CD4-positive, alpha-beta T cell treated with Interleukin-4 for 4 hours (primary cell): ENCODE measurements at regions not wholly inside any gene's neighbourhood (a gene's known extent, or its start where the extent isn't known, plus 50 kb on each side); places are given as distances from the start of the nearest gene placed in this dataset.

Experiments used
- DNase-seq: peaks from one replicate; pipeline ENCODE4 v3.0.0-alpha.2; 2020

GRCh38 chr11:45472716-45473317, 186.7 kb upstream of the SYT13 start:
- no peak for DNase-seq

- DNase-seq = no peak
These were observed 185.1 kb upstream of the SYT13 start for GRCh38 chr11:45471266-45471665.

- DNase-seq = no peak
These were observed 184.6 kb upstream of the SYT13 start for GRCh38 chr11:45470794-45471167.

- DNase-seq = no peak
These were observed 184.1 kb upstream of the SYT13 start for GRCh38 chr11:45470151-45470793.

GRCh38 chr11:45468267-45468856, 182.2 kb upstream of the SYT13 start:
- DNase-seq = no peak

- DNase-seq = no peak
These were observed 177.4 kb upstream of the SYT13 start for GRCh38 chr11:45463541-45463940.

GRCh38 chr11:45461514-45461913, 175.4 kb upstream of the SYT13 start:
- no peak for DNase-seq

GRCh38 chr11:45459491-45459890, 173.3 kb upstream of the SYT13 start:
- no peak for DNase-seq

- no peak for DNase-seq
These were observed 172.1 kb upstream of the SYT13 start for GRCh38 chr11:45458269-45458668.

- DNase-seq = no peak
These were observed 171.5 kb upstream of the SYT13 start for GRCh38 chr11:45457649-45458048.

GRCh38 chr11:45456686-45457085, 170.5 kb upstream of the SYT13 start:
- DNase-seq = no peak

- DNase-seq = no peak
These were observed 169.4 kb upstream of the SYT13 start for GRCh38 chr11:45455536-45455935.

- no peak for DNase-seq
These were observed 168.8 kb upstream of the SYT13 start for GRCh38 chr11:45454917-45455401.

GRCh38 chr11:45453721-45454120, 167.6 kb upstream of the SYT13 start:
- no peak for DNase-seq

- DNase-seq = no peak
These were observed 165.8 kb upstream of the SYT13 start for GRCh38 chr11:45451766-45452440.

GRCh38 chr11:45450189-45450588, 164.0 kb upstream of the SYT13 start:
- no peak for DNase-seq

- DNase-seq = no peak
These were observed 163.0 kb upstream of the SYT13 start for GRCh38 chr11:45449036-45449601.

GRCh38 chr11:45448561-45448960, 162.4 kb upstream of the SYT13 start:
- no peak for DNase-seq

- DNase-seq = no peak
These were observed 160.9 kb upstream of the SYT13 start for GRCh38 chr11:45446998-45447397.

GRCh38 chr11:45446434-45446833, 160.3 kb upstream of the SYT13 start:
- no peak for DNase-seq

GRCh38 chr11:45444796-45445195, 158.7 kb upstream of the SYT13 start:
- DNase-seq = no peak

GRCh38 chr11:45440111-45440510, 154.0 kb upstream of the SYT13 start:
- no peak for DNase-seq

GRCh38 chr11:45436966-45437365, 150.8 kb upstream of the SYT13 start:
- no peak for DNase-seq

GRCh38 chr11:45436118-45436517, 150.0 kb upstream of the SYT13 start:
- no peak for DNase-seq
